GM18511 (cell line): ENCODE measurements at regions not wholly inside any gene's neighbourhood (a gene's known extent, or its start where the extent isn't known, plus 50 kb on each side); places are given as distances from the start of the nearest gene placed in this dataset.

Experiments
- ATAC-seq: cut with Tn5 transposase; IDR thresholded peaks from one replicate; pipeline ENCODE4 v1.9.1; 2021; ENCODE audit warnings: mild to moderate bottlenecking, moderate library complexity; ENCODE audit not compliant: unreplicated experiment

- ATAC-seq: no peak
Measured at GRCh38 chr5:32984851-32985610, 273.9 kb downstream of the NPR3 start.

DNA sequence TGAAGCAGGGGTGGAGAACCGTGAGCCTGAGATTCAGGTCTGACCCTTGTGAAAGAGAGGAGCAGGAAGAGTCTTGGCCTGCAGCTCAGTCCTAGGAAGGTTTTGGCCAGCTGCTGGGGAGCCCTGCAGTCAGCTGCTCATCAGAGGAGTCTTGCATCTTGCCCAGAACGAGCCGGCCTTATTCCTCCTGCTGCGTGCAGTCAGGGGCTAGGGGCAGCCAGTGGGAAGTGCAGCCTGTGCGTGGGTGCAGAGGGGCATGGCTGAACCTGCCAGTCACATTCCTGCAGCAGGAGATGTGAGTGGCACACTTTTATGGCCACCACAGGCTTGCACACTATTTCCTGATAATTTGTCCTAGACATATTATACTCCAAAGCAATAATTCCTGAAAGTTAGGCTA, 278.7 kb downstream of the NPR3 start:
- ATAC-seq: no peak

DNA sequence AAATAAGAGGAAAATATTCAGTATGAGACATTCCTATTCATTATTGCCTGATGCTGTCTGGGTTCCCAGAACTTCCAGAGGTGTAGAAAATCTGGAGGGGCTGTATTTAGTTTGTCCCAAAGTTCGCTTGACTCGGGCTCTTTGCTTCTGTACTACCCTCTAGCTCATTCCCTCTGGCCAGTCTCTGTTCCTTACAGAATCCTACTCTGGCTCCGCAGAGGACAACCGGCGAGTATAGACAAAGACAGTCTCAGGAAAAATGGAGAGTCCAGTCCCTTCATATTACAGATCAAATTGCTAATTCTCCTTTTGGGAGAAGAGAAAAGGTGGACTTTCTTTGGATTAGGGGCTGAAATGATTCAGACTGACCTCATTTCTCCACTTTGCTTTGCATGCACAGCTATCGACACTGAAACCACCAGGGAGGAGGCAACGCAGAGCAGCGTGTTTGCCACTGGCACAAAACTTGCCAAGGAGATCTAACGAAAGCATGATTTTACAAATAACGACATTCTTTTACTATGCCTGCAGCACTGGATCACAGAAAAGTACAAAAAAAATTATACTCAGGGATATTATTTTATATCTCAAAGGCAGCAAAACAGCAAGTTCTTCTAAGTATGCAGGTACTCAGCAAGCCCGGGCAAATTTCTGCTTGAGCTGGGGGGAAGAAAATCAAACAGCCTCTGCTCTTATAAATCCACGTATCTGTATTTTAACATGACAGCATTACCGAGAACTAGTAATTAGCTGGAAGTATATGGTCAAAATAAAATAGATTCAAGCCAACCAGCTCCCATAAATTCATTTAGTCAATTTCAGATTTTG, 279.7 kb downstream of the NPR3 start:
- ATAC-seq: no peak

DNA sequence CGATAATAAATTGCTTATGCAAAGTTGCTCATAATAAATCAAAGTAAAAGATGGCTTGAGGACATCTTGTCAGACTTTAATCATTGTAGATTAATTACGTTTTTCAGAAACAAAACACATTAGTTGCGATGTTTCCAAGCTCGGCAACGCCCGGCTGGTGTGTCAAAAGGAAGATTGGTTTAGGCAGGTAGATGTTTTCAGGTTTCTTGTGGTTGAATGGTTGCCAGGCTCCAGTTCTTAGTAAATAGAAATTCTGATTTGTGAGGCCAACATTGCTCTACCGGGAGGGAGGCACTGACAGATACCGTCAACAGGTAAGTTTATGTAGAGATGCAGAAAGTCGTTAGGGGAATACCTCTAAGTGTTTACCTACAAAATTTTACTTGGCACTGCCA, 280.3 kb downstream of the NPR3 start:
- ATAC-seq: no peak

- no peak for ATAC-seq
Measured at GRCh38 chr5:32996336-32996735, 285.2 kb downstream of the NPR3 start.

GRCh38 chr5:33008751-33009418, 297.8 kb downstream of the NPR3 start:
- ATAC-seq: no peak

DNA sequence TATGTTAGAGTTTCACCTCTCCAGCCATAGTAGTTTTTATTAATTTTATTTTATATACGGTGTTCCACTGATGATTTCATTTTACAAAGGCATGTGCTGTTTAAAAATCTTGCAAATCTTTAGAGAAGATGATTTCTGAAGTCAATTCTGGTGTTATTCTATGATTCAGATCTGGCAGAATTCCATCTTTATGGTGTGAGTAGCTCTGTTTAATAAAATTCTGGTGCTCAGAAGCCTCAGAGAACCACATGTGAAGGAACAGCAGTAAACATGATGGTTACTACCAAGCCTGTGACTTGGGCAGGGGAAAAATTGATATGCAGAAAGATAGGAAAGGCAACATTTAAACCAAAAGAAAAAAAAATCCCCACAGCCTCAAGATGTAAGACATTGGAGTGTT, 299.7 kb downstream of the NPR3 start:
- ATAC-seq: no peak

GRCh38 chr5:33011801-33012200, 300.7 kb downstream of the NPR3 start:
- no peak for ATAC-seq

DNA sequence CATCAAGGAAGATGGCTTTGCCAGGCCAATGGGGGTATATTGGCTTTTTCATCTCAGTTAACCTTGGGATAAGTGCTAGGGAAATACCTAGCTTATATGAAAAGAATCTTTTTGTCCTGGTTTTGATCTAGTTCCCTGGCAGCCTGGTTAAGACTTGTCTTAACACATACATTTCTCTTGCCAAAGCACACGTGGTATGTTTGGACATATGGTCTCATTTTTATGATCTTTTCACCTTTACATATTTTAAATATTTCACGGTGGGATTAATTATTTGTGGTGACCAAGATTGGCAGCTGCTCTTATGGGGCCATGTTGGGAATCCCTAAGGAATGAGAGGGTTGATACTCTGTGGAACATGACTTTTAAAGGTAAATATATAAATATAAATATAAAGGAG, 312.5 kb downstream of the NPR3 start:
- no peak for ATAC-seq

- ATAC-seq: no peak
Measured at GRCh38 chr5:33032271-33033070, 321.4 kb downstream of the NPR3 start.

DNA sequence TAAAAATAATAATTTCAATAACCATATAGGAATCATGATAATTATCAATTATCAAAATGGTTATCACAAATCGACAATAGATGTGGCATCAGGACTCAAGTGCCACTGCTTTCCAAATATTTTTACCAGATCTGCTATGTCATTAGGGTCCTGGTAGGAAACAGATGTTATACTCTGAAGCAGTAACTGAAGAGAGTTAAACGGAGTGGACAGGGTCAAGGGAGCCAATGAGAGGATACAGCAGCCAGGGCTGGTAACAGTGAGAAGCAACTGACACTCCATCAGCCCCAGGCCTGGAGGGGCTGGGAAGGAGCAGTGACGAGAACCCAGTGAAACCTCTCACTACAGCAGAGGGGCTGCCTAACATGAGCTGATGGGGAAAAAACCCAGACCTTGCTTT, 322.4 kb downstream of the NPR3 start:
- ATAC-seq: no peak

DNA sequence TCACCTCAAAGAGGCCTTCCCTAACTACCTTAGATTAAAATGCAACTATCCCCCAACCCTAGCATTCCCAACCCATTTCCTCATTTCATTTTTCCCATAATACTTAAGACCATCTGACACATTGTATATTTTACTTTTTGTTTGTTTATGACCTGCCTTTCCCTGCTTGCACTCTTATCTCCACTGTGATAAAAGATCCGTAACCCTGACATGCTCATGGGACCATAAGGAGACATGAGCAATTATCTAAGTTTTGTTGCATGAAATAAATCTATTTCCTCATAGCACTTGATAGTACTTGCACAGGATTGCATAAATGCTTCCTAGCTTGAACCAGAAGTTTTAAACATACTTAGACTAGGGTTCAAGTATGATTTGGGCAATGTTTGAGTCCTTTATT, 323.7 kb downstream of the NPR3 start:
- no peak for ATAC-seq

DNA sequence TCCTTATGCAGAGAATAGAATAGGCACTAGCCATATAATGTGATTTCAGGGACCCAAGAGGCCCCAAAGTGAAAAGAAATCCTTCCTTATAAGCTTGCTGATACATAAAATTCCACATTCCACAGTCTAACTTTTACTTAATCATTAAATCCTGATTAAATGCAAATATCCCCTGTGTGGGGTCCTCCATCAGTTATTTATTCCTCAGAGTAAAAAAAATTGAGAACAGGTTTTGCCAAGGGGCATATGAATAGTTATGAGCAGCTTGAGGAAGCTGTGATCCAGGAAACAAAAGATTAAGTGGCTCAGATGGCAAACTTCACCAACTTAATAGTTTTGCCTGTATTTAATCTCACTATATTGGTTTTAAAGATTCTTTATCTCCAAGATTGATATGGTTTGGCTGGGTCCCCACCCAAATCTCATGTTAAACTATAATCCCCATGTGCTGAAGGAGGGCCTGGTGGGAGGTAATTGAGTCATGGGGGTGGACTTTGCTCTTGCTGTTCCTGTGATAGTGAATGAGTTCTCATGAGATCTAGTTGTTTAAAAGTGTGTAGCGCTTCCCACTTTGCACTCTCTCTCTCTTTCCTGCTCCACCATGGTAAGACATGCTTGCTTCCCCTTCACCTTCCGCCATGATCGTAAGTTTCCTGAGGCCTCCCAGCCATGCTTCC, 324.9 kb downstream of the NPR3 start:
- no peak for ATAC-seq

- ATAC-seq: no peak
Measured at GRCh38 chr5:33037076-33037475, 326.0 kb downstream of the NPR3 start.

DNA sequence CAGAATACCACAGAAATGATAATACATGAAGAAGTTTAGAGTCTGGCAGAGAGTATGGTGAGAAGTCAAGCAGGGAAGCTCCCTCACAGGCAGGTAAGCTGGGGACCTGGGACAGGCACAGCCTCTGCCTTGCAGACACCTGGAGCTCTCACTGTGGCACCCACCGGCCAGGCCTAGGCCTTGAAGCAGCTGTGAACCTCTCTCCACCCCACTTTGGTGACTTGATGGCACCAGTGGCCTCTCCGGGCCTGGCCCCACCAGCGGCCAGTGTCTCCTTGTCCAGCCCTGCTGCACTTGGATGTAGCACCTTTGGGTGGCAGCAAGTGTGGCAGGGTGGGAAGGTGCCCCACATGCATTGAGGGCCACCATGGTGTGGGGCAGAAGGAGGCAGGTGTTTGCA, 330.5 kb downstream of the NPR3 start:
- ATAC-seq: no peak

DNA sequence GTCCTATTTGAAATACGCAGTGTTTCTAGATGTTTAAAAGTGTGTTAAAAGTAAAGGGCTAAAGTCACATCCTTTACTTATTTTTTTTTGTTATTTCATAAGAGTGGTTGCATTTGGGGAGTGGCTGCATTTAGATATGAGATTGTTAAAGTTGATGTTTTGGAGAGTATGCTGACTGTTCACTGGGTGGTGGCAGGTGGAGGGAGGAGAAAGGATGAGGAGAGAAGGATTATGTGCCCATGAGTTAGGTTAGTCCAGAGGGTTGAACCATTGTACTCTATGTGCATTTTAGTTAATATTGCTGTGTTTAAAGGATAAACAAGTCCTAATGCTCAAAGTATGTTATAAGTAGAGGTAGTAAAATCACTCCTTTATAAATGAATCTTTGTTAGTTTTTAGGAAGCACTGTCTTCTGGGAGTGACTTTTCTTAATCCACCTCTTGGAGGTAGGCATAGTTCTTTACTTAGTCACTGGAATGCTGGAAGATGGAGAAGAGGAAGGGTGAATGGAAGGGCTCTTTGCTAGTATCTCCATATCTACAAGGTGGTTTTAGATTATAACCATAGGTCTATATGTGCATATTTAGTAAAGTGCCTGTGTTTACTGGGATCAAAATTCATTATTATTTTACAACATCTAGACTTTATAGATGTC, 332.3 kb downstream of the NPR3 start:
- ATAC-seq: no peak

GRCh38 chr5:33046091-33046490, 335.0 kb downstream of the NPR3 start:
- no peak for ATAC-seq

- no peak for ATAC-seq
Measured at GRCh38 chr5:33048315-33048714, 337.2 kb downstream of the NPR3 start.

DNA sequence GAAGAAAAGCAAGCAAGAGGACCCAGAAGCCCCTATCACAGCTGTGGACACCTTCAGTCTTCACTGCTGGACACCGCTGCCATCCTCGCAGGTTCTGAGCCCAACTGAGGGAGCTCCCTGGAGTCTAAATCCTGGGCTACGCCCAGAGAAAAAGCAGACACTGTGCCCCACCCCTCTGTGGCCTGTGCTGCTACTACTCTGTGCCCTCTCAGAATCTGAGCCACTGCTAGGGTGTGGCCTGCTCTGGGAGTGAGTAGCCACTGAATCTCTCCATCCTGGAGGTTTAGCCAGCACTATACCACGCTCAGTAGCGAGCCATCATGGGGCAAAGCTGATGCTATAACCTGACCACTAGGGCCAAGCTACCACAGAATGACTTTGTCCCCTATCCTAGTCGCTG, 338.2 kb downstream of the NPR3 start:
- ATAC-seq: no peak

DNA sequence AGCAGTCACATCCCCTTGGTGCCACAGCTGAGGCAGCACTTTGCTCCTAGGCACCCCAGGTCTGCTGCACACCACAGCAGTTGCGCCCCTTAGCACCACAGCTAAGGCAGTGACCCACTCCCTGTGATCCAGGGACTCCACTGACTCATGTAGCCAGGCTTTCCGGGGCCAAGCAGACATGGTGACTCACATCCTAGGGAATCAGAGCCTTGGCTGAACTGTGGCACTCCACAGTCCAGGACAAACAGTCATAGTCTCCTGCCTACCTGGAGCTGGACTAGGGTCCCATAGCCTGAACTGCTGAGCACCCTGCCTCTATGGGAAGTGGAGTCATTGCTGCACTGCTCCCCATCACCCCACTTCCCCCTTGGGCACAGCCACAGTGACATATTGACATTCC, 338.7 kb downstream of the NPR3 start:
- ATAC-seq: no peak
